ENCODE measurements at regions not wholly inside any gene's neighbourhood (a gene's known extent, or its start where the extent isn't known, plus 50 kb on each side); places are given as distances from the start of the nearest gene placed in this dataset.

GRCh38 chrX:116232833-116233232, 62.3 kb downstream of the AGTR2 start:
- Histone ChIP-seq H3K4me3 (ENCODE audit: insufficient read depth, low read depth, low read length) (no peak overlapping the region), H3K27me3 (ENCODE audit: insufficient read depth, low read length) (no peaks in the 10 kb centered on the region), H3K4me1 (ENCODE audit: insufficient read depth, low read length) (no peaks in the 10 kb centered on the region), H2AFZ (ENCODE audit: low read depth, low read length) (no peak overlapping the region), H3K4me2 (ENCODE audit: low read length) (no peak overlapping the region), H4K20me1 (ENCODE audit: insufficient read depth, low read length) (no peaks in the 10 kb centered on the region), H3K27ac (ENCODE audit: low read depth, low read length) (no peak overlapping the region), H3K9me3 (ENCODE audit: insufficient read depth, low read depth, low read length) (no peaks in the 10 kb centered on the region), H3K36me3 (ENCODE audit: insufficient read depth, low read length) (no peaks in the 10 kb centered on the region), H3K9ac (ENCODE audit: low read length) (no peak overlapping the region), H3K79me2 (ENCODE audit: insufficient read depth, low read length) (no peaks in the 10 kb centered on the region)
- Mint-ChIP-seq H3K36me3 (ENCODE audit: low read depth, unreplicated experiment) (no peaks in the 10 kb centered on the region), H3K27ac (ENCODE audit: unreplicated experiment) (no peak overlapping the region), H3K9me3 (ENCODE audit: unreplicated experiment) (no peaks in the 10 kb centered on the region), H3K4me1 (ENCODE audit: low read depth, unreplicated experiment) (peaks cover 9% of the 10 kb centered on the region), H3K27me3 (ENCODE audit: low read depth, unreplicated experiment) (no peaks in the 10 kb centered on the region), H3K4me3 (ENCODE audit: unreplicated experiment) (no peak overlapping the region)
- DNase-seq (ENCODE audit: low read depth) (peak; percentile 74), FAIRE-seq (peak; percentile 89)
- no peak for TF ChIP-seq CTCF (IDR thresholded peaks at IDR 0.05; ENCODE audit: insufficient read depth, low read depth, low read length)

GRCh38 chrX:116236666-116237065, 66.1 kb downstream of the AGTR2 start:
- no peak overlapping the region for H3K9ac ChIP-seq (ENCODE audit: low read length)
- DNase-seq (ENCODE audit: low read depth), result no peak
- H3K4me1 ChIP-seq (ENCODE audit: insufficient read depth, low read length), result peaks cover 7% of the 10 kb centered on the region
- Mint-ChIP-seq H3K27me3 (ENCODE audit: low read depth, unreplicated experiment) (no peaks in the 10 kb centered on the region), H3K4me1 (ENCODE audit: low read depth, unreplicated experiment) (peaks cover 7% of the 10 kb centered on the region), H3K27ac (ENCODE audit: unreplicated experiment) (no peak overlapping the region), H3K36me3 (ENCODE audit: low read depth, unreplicated experiment) (no peaks in the 10 kb centered on the region), H3K9me3 (ENCODE audit: unreplicated experiment) (no peaks in the 10 kb centered on the region), H3K4me3 (ENCODE audit: unreplicated experiment) (no peak overlapping the region)
- no peaks in the 10 kb centered on the region for H3K36me3 ChIP-seq (ENCODE audit: insufficient read depth, low read length)
- no peak overlapping the region for H3K4me2 ChIP-seq (ENCODE audit: low read length)
- H3K4me3 ChIP-seq (ENCODE audit: insufficient read depth, low read depth, low read length), result no peak overlapping the region
- H3K79me2 ChIP-seq (ENCODE audit: insufficient read depth, low read length), result no peaks in the 10 kb centered on the region
- H3K9me3 ChIP-seq (ENCODE audit: insufficient read depth, low read depth, low read length), result no peaks in the 10 kb centered on the region
- H2AFZ ChIP-seq (ENCODE audit: low read depth, low read length), result no peak overlapping the region
- FAIRE-seq, result no peak
- H3K27ac ChIP-seq (ENCODE audit: low read depth, low read length), result no peak overlapping the region
- H4K20me1 ChIP-seq (ENCODE audit: insufficient read depth, low read length), result no peaks in the 10 kb centered on the region
- TF ChIP-seq EZH2 (IDR thresholded peaks at IDR 0.05; ENCODE audit: insufficient read depth, low read length) (no peak), CTCF (IDR thresholded peaks at IDR 0.05; ENCODE audit: insufficient read depth, low read depth, low read length) (no peak)
- H3K27me3 ChIP-seq (ENCODE audit: insufficient read depth, low read length), result no peaks in the 10 kb centered on the region

- H3K27me3 ChIP-seq (ENCODE audit: insufficient read depth, low read length), result no peaks in the 10 kb centered on the region
- H3K36me3 ChIP-seq (ENCODE audit: insufficient read depth, low read length), result no peaks in the 10 kb centered on the region
- no peak overlapping the region for H3K27ac ChIP-seq (ENCODE audit: low read depth, low read length)
- DNase-seq (ENCODE audit: low read depth) (no peak), FAIRE-seq (peak; percentile 71)
- no peak overlapping the region for H2AFZ ChIP-seq (ENCODE audit: low read depth, low read length)
- H3K4me3 Mint-ChIP-seq (ENCODE audit: unreplicated experiment), result no peak overlapping the region
- peaks cover 2% of the 10 kb centered on the region for H3K4me1 Mint-ChIP-seq (ENCODE audit: low read depth, unreplicated experiment)
- peaks cover 7% of the 10 kb centered on the region for H3K4me1 ChIP-seq (ENCODE audit: insufficient read depth, low read length)
- no peaks in the 10 kb centered on the region for H3K9me3 ChIP-seq (ENCODE audit: insufficient read depth, low read depth, low read length)
- no peak overlapping the region for H3K4me2 ChIP-seq (ENCODE audit: low read length)
- H3K4me3 ChIP-seq (ENCODE audit: insufficient read depth, low read depth, low read length), result no peak overlapping the region
- no peaks in the 10 kb centered on the region for H3K27me3 Mint-ChIP-seq (ENCODE audit: low read depth, unreplicated experiment)
- TF ChIP-seq EZH2 (IDR thresholded peaks at IDR 0.05; ENCODE audit: insufficient read depth, low read length) (no peak), CTCF (IDR thresholded peaks at IDR 0.05; ENCODE audit: insufficient read depth, low read depth, low read length) (no peak)
- H3K9ac ChIP-seq (ENCODE audit: low read length), result no peak overlapping the region
- no peaks in the 10 kb centered on the region for H3K9me3 Mint-ChIP-seq (ENCODE audit: unreplicated experiment)
- no peaks in the 10 kb centered on the region for H3K36me3 Mint-ChIP-seq (ENCODE audit: low read depth, unreplicated experiment)
- no peaks in the 10 kb centered on the region for H3K79me2 ChIP-seq (ENCODE audit: insufficient read depth, low read length)
- H4K20me1 ChIP-seq (ENCODE audit: insufficient read depth, low read length), result no peaks in the 10 kb centered on the region
- H3K27ac Mint-ChIP-seq (ENCODE audit: unreplicated experiment), result no peak overlapping the region
Observed at GRCh38 chrX:116238093-116238492, 67.5 kb downstream of the AGTR2 start.

Data from astrocyte (in vitro differentiated cells and primary cell).